Activated CD4-positive, alpha-beta T cell treated with anti-CD3 and anti-CD28 coated beads, Interleukin-10, Interleukin-2, amounts not matched to agents 100 ng/mL and 50 ng/mL, durations not matched to agents 16 hours and 8 hours (primary cell): ENCODE measurements at regions not wholly inside any gene's neighbourhood (a gene's known extent, or its start where the extent isn't known, plus 50 kb on each side); places are given as distances from the start of the nearest gene placed in this dataset.
"Not testable (repeated sequence)": the region's sequence is repeated elsewhere in the genome, so short reads cannot be mapped to it uniquely, and the experiment has no call there.

Experiments
- DNase-seq: peaks from one replicate; pipeline ENCODE4 v3.0.0-alpha.2; 2020

GRCh38 chr16:59920054-59920453 lies 1185.9 kb upstream of the GOT2 start:
- no peak for DNase-seq

- no peak for DNase-seq
Observed at GRCh38 chr16:59913666-59914065, 1179.5 kb upstream of the GOT2 start.

DNA sequence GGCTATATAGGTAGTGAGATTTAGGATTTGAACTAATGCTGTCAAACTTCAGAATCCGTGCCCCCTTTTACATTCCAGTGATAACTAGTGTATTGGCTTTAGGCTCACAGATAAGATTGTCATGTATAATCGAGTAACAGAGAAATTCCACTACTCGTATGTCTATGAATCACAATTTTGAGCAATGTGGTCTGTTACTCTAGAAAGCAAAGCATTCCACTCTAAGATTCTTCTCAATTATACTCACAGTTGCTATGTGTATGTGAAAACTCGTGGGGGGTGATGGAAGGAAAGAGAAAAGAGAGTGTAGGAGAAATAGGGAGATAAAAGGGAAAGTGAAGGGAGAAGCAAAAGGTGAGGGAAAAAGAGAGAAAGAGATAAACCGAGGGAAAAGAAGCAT lies 1175.1 kb upstream of the GOT2 start:
- DNase-seq, result no peak

DNA sequence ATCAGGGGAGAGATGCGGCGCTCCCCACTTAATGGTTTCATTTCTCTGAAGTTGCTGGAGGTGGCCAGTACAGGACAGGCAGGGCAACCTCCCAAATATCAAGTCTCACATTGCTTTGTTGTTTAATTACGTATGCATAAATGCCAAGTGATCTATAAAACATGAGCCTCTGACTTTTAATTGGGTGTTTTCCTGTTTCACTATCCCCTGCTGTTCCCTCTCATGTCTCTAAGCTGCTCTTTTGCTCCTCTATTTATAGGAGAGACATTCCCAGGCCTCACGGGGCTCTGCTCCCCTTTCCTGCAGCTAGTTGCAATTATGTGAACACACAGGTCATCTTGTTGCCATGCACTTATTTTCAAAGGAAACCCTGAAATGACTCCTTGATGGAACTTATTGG lies 1173.5 kb upstream of the GOT2 start:
- DNase-seq, result no peak

- DNase-seq, result no peak
Observed at GRCh38 chr16:59905606-59906005, 1171.5 kb upstream of the GOT2 start.

DNA sequence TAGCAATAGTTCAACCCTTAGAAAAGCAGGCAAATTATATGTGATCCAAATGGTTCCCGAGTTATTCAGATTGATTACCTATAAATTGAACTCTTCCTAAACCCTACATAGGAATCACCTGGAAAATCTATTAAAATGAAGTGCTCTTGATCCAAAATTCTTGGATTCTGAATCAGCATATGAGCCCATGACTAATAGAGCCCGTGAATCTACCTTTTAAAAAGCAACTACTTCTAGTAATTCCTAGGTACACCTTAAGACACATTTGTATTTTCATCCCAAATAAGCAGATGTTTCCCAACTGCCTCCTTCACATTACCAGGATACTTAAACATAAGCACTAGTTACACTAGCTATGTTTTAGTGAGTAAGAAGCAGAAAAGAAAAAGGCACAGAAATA lies 1171.0 kb upstream of the GOT2 start:
- no peak for DNase-seq

DNA sequence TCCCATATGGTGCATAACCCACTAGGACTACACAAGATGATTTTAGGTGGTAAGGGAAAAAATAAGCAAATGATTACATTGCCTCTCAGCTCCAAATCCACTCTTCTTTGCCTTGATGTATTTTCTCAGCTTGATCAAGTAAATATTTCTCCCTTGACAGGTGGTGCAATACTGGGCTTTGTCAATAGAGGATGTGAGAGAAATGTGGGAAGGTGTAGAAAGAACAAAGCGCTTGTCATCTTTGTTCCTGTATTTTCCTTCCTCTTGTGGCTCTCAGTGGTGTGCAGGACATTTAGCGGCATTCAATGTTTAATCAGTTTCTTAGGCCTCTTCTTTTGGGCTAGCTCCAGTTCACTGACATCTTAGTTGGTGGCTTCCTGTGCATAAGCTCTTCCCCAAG lies 1165.8 kb upstream of the GOT2 start:
- no peak for DNase-seq

DNA sequence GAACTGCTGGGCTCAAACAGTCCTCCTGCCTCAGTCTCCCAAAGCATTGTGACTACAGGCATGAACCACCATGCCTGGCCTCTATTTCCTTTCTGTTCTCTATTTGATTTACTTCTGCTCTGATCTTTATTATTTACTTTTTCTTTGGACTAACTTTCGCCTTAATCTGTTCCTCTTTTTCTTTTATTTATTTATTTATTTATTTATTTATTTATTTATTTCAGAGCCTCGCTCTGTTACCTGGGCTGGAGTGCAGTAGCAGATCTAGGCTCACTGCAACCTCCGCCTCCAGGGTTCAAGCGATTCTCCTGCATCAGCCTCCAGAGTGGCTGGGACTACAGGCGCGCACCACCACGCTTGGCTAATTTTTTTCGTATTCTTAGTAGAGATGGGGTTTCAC lies 1158.3 kb upstream of the GOT2 start:
- DNase-seq, result no peak

DNA sequence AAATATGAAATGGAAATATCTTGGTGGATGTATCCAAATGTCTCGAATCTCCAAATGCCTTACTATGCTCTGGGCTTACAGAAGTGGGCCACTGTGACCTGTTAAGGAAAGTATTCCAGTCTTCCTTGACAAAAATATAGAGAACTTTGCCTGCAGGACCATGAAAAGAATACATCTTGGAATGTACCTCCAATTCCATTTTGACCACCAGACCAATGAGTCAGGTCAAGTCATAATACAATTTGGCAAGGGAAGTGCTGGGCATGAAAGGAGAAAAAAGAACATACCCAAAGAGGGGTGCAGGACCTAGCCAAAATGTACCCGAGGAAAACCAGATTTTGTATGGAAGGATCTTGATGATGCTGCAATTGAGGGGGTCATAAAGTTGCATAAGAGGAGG lies 1153.7 kb upstream of the GOT2 start:
- no peak for DNase-seq

- no peak for DNase-seq
Observed at GRCh38 chr16:59886021-59886420, 1151.9 kb upstream of the GOT2 start.

DNA sequence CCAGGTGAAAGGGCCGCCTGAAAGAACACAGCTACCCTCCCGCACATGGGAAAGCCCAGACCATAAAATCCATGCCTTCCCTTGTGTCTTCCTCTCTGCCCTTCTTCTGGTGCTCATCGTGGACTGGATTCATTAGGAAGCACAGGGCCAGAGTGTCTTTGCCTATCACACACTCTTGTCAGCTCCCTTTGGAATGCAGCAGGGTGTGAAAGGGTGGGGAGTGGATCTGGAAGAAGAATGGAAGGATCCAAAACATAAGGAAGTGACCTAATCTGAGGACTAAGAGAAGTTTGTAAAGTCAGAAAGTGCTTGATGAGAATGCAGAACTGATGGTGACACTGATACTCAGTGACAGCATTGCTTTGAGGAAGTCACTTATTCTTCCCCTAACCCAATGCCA lies 1147.3 kb upstream of the GOT2 start:
- DNase-seq, result no peak

- DNase-seq, result no peak
Observed at GRCh38 chr16:59880611-59881010, 1146.5 kb upstream of the GOT2 start.

- DNase-seq, result no peak
Observed at GRCh38 chr16:59878999-59879398, 1144.9 kb upstream of the GOT2 start.

DNA sequence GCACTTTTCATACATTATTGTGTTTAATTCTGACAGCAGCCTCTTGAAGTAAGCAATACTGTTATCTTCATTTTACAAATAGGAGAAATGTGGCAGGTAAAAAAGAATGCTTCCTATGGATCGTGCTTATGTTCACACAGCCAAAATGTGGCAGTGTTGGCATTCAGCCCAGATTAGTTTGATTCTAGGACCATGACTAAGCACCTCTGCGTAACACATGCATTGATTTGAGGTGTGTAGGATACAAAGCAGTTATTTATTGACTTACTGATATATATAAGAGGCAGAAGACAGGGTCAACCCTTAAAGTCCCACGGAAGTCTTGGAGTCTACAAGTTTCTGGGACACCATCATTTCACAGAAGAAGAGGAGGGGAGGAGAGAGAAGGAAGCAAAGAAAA lies 1144.4 kb upstream of the GOT2 start:
- DNase-seq, result no peak

DNA sequence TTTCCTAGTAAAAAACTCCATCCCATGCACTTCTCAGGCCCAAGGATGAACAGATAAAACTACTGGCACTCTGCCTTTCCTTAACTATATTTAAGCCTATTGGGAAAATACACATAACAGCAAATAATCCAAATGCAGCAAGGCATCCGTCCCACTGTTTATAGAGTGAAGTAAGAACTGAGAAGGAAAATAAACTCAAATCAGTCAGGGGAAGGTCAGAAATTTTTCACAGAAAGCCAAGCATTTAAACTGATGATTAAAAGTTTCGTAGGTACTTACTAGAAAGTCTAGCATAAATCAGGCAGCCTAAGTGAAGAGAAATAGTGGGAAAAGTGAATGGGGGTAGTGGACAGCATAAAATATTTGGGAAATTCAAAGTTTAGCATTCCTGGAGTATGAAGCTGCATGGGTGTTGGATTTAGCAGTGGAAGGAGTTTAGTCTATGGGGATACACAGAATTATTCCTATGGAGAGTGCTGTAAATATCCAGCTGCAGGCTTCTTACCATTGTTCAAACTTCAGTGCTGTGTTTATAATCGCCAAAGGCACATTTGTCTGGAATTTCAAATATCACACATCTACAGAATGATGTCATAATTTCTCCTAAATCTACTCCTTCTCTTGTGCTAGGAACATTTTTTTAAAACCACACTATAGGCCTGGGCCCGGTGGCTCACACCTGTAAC lies 1131.0 kb upstream of the GOT2 start:
- no peak for DNase-seq

DNA sequence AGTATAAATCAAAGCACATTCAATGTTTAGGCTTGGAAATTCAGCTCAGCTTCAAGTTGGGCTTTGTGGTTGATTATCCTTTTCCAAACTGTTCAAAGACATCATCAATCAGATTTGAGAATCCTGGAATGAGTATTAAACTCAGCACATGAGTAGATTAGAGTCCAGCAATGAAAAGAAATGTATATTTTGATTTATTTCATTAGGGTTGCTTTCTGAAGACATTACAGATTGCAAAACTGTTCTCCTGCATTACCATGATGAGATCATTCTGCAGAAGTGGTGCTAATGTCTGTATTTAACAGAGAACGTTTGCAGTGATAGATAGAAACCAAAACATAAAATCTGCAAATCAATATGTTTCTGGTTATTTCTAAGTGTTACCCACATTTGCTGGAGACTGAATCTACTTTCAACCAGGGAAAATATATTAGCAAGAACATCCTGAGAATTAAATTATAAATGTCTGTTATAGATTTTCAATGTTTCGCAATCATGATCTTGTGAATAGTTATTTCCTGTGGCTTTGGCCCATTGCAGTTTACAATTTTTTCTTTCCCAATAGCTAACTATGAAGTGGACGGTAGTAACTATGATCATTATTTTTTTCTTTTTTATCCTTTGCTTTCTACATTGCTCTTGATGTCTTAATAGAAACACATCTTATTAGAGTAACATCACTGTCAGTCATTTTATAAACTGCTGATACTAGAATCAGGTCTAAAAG lies 1125.7 kb upstream of the GOT2 start:
- DNase-seq, result no peak

- DNase-seq, result no peak
Observed at GRCh38 chr16:59854846-59855439, 1120.8 kb upstream of the GOT2 start.

DNA sequence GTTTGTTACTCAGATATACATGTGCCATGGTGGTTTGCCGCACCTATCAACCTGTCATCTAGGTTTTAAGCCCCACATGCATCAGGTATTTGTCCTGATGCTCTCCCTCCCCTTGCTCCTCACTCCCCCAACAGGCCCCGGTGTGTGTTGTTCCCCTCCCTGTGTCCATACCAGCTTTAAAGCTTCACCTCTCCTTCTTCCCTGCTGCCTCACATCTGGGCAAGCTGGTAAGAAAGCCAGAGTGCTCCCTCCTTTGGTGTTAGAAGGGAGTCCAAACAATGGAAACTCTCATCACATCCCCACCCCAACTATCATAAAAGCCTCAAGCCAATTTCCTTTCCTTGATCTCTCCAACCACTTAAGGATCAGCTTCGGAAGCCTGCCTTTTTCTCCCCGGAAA lies 1115.6 kb upstream of the GOT2 start:
- DNase-seq, result no peak

DNA sequence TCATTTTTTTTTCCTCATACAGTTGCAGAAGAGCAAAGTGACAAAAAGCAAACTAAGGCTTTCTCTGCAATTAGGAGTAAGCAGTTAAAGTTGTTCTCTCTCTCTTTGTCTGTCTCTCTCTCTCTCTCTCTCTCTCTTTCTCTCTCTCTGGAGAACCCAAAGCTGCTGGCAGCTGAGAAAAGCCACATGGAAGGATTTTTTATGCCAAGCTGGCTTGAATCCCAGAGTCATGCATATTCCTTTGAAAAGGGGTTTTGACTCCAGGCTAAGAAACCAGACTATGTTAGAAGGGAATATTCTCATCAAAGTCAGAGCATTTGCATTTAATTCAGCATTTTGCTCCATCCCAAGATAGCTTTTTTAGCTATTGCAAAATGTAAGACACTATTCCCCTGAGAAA lies 1114.2 kb upstream of the GOT2 start:
- DNase-seq, result no peak

DNA sequence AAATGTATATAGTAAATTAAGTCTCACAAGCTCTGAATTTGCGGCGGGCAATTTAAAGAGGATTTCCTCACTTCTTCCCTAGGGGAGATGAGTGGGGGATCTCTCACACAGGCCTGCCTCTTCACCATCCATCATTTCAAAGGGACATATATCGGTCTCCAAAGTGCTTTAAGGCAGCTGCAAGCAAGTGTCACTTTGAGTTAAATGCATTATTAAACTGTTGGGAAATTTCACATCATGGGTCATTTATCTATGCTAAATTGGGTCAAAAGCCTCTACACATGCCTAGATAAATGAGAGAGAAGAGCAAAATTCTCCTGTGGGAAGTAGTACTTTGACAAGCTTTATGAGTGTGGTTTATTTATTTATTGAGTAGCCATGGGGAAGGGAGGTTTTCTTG lies 1106.1 kb upstream of the GOT2 start:
- DNase-seq, result no peak

DNA sequence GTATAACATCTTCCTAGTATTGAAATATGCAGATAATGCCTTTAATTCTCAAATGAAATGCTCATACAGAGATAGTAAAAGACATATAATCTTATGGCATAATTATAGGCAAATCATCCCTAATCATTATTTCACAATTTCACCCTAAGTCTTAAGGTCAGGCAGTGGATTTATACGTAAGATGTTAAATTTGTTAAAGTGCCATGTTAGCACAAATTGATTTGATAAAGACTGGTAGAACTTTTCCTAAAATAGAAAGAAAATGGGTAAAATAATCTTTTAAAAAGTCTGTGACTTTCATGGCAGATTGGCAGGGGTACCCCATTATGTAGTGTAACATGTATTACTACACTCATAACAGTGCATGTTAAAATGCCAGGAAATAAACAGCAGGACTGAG lies 1092.7 kb upstream of the GOT2 start:
- DNase-seq, result no peak

DNA sequence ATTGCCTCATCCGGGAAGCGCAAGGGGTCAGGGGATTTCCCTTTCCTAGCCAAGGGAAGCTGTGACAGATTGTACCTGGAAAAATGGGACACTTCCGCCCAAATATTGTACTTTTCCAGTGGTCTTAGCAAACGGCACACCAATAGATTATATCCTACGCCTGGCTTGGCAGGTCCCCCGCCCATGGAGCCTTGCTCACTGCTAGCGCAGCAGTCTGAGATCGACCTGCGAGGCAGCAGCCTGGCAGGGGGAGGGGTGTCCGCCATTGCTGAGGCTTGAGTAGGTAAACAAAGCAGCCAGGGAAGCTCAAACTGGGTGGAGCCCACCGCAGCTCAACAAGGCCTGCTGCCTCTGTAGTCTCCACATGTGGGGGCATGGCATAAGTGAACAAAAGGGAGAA lies 1075.4 kb upstream of the GOT2 start:
- DNase-seq, result not testable (repeated sequence)

DNA sequence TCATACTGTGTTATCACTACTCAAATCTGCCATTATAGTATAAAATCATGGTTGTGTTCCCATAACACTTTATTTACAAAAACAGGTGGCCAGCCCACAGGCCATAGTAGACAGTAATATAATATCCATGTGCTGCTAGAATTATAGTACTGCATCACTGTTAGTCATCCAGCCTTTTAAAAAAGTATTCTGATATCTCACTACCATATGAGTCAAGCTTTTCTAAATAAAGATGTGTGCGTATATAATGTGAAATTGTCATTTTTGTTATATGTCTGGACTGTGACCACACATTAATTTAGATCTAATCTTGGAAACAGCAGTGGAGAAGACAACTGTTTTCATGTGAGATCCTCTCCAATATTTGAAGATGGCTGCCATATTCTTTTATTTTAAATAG lies 1049.1 kb upstream of the GOT2 start:
- no peak for DNase-seq

- no peak for DNase-seq
Observed at GRCh38 chr16:59773330-59773729, 1039.2 kb upstream of the GOT2 start.

DNA sequence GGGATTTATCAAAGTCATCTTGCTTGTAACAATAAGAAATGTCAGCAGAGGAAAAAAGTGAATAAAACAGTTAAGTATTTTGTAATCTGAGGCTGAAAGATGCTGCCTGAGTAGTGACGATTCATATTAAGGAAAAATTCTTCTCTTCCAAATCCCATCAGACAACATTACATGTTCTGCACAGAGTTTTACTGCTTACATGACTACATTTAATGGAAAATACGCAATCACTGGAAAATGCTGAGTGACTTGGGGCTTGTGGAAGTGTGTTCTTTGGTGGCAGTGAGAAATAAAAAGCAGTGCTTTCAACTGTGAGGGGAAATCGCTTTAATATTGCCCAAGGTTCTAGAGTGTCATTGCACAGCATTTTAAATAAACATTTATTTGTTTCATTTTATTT lies 1025.2 kb upstream of the GOT2 start:
- DNase-seq, result no peak
